Muscle layer of duodenum (tissue), 2 donors: ENCODE measurements at regions not wholly inside any gene's neighbourhood (a gene's known extent, or its start where the extent isn't known, plus 50 kb on each side); places are given as distances from the start of the nearest gene placed in this dataset.
A peak's percentile ranks its signal among the peaks of the same experiment; 100 is the strongest.

ENCODE experiments used
- H3K27ac ChIP-seq: one replicate; pipeline ENCODE4 v1.7.0; 2013; ENCODE audit warnings: mild to moderate bottlenecking, low read length
- H3K27me3 ChIP-seq: one replicate; pipeline ENCODE4 v1.7.0; 2013; ENCODE audit warnings: low read depth, mild to moderate bottlenecking, control low read depth, low read length
- H3K36me3 ChIP-seq, 2 donors: one replicate each; pipeline ENCODE4 v1.7.0; 2013; ENCODE audit warnings: low read length in 2 of 2, control low read depth in 1 of 2, mild to moderate bottlenecking in 1 of 2; ENCODE audit not compliant: insufficient read depth in 2 of 2, control insufficient read depth in 1 of 2
- H3K4me1 ChIP-seq, 2 donors: one replicate each; pipeline ENCODE4 v1.7.0; 2013; ENCODE audit warnings: low read length in 2 of 2, mild to moderate bottlenecking in 2 of 2, control low read depth in 1 of 2, moderate library complexity in 1 of 2; ENCODE audit not compliant: insufficient read depth in 2 of 2, control insufficient read depth in 1 of 2
- H3K4me3 ChIP-seq, 2 donors: one replicate each; pipeline ENCODE4 v1.7.0; 2013; ENCODE audit warnings: low read length in 2 of 2, low read depth in 1 of 2, mild to moderate bottlenecking in 1 of 2
- H3K9me3 ChIP-seq, 2 donors: one replicate each; pipeline ENCODE4 v1.7.0; 2013; ENCODE audit warnings: low read length in 2 of 2, control low read depth in 1 of 2, mild to moderate bottlenecking in 1 of 2; ENCODE audit not compliant: control insufficient read depth in 1 of 2
- donor health status: healthy.

- H3K9me3 ChIP-seq, result no peaks in the 10 kb centered on the region
- H3K27ac ChIP-seq, result no peak overlapping the region
- peaks cover 0 to 41% of the 10 kb centered on the region in 2 donors for H3K4me1 ChIP-seq
- H3K27me3 ChIP-seq, result peaks cover 80% of the 10 kb centered on the region
- peak overlapping the region in 1 of 2 donors; percentile 42 for H3K4me3 ChIP-seq
- H3K36me3 ChIP-seq, result no peaks in the 10 kb centered on the region
Measured at GRCh38 chr1:147080006-147080661, 92.1 kb downstream of the PRKAB2 start.

DNA sequence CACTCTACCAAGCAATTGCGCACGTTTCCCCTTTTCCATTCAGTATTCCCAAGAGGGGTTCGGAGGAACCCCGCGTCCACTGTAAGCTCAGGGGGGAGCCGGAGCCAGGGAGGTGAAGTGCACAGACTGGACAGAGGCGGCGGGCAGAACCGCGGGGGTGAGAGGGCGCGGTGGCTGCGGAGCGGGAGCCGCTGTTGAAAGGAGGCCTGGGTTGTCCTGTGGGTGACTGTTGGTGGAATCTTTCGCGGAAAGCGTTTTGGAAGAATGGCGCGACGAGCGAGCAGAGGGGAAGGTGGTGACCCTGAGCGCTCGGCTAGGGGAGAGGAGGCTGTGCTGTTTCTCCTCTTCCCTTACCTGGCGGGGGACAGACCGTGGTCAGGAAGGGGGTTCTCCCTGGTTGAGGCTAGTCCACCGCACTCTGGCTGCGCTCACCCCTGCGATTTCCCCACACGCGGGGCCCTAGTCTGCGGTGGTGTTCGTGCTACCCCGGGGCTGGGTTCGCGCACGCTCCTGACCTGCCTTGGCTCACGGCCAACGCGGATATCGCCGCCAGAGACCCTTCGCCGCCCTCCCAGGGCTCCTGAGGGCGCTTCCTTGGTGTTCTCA is 92.8 kb downstream of the PRKAB2 start:
- no peaks in the 10 kb centered on the region for H3K9me3 ChIP-seq
- no peak overlapping the region for H3K27ac ChIP-seq
- H3K27me3 ChIP-seq, result peaks cover 76% of the 10 kb centered on the region
- H3K4me1 ChIP-seq, result peaks cover 0 to 41% of the 10 kb centered on the region in 2 donors
- no peaks in the 10 kb centered on the region for H3K36me3 ChIP-seq
- peak overlapping the region in 1 of 2 donors; percentile 42 for H3K4me3 ChIP-seq

- Histone ChIP-seq H3K27me3 (peaks cover 78% of the 10 kb centered on the region), H3K4me1 (peaks cover 0 to 35% of the 10 kb centered on the region in 2 donors), H3K36me3 (no peaks in the 10 kb centered on the region), H3K4me3 (no peak overlapping the region), H3K9me3 (no peaks in the 10 kb centered on the region), H3K27ac (no peak overlapping the region)
Measured at GRCh38 chr1:147078606-147079399, 93.5 kb downstream of the PRKAB2 start.

DNA sequence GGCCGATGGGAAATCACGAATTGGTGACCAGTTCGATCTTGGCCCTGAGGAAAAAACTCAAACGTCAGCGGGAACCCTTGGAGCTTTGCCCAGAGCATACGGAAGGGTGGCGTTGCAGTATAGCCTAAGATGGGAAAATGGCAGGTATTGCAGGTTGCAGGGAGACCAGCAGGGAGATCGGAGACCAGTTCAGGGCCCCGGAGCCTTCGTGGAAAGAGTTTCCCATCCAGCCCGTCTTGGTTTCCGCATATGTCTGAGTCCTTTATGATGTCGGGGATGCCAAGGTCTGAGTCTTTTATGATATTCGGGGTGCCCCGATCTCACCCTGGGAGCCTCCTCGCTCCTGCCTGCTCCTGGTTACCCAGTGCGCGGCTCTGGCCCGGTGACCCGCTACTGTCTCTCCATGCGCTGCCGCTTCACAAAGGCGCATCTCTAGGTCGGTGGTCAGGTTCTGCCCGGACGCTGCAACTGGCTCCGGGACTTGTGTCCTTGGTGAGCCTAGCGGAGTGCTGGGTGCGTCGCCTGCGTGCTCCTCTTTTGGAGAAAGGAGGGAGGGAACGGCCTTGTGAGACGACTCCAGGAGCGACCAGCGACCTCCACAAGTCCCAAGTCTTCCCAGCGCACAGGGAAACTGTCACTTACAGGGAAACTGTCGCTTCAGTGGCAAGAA is 94.2 kb downstream of the PRKAB2 start:
- Histone ChIP-seq H3K4me3 (no peak overlapping the region), H3K9me3 (no peaks in the 10 kb centered on the region), H3K36me3 (no peaks in the 10 kb centered on the region), H3K27me3 (peaks cover 78% of the 10 kb centered on the region), H3K27ac (no peak overlapping the region), H3K4me1 (peaks cover 0 to 34% of the 10 kb centered on the region in 2 donors)

- no peak overlapping the region for H3K4me3 ChIP-seq
- no peaks in the 10 kb centered on the region for H3K36me3 ChIP-seq
- H3K4me1 ChIP-seq, result peaks cover 0 to 35% of the 10 kb centered on the region in 2 donors
- no peaks in the 10 kb centered on the region for H3K9me3 ChIP-seq
- no peak overlapping the region for H3K27ac ChIP-seq
- H3K27me3 ChIP-seq, result peaks cover 81% of the 10 kb centered on the region
Measured at GRCh38 chr1:147077523-147077922, 94.7 kb downstream of the PRKAB2 start.

DNA sequence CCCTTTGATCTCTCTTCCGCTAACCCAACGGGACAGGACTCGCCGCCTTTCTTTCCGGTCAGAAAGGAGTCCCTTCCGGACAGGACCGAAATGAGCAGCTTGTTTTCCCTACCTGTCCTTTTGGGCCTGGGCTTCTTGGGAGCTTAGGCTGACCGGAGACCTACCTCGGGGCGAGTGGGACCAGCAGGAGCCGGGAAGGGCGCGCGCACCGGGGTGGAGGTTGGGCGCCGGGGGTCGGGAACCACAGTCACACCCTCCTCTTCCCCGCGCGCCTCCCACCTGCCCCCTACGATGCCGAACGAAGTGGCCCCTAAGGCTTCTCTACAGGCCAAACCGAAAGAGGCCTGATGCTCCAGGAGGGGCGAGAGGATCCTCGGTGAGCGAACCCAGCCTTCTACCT is 95.2 kb downstream of the PRKAB2 start:
- Histone ChIP-seq H3K27ac (no peak overlapping the region), H3K4me3 (no peak overlapping the region), H3K9me3 (no peaks in the 10 kb centered on the region), H3K27me3 (peaks cover 85% of the 10 kb centered on the region), H3K36me3 (no peaks in the 10 kb centered on the region), H3K4me1 (peaks cover 0 to 39% of the 10 kb centered on the region in 2 donors)

GRCh38 chr1:147076442-147076841 is 95.8 kb downstream of the PRKAB2 start:
- H3K27me3 ChIP-seq, result peaks cover 90% of the 10 kb centered on the region

GRCh38 chr1:147072482-147073432 is 99.5 kb downstream of the PRKAB2 start:
- peaks cover 54% of the 10 kb centered on the region for H3K27me3 ChIP-seq
- H3K4me3 ChIP-seq, result peak overlapping the region; percentile 63
- H3K27ac ChIP-seq, result no peak overlapping the region
- peaks cover 0 to 12% of the 10 kb centered on the region in 2 donors for H3K4me1 ChIP-seq
- no peaks in the 10 kb centered on the region for H3K9me3 ChIP-seq
- H3K36me3 ChIP-seq, result no peaks in the 10 kb centered on the region

More at GRCh38 chr1:147076442-147076841, 95.8 kb downstream of the PRKAB2 start:
- H3K36me3 ChIP-seq, result no peaks in the 10 kb centered on the region
- H3K4me1 ChIP-seq, result peaks cover 0 to 39% of the 10 kb centered on the region in 2 donors
- no peak overlapping the region for H3K4me3 ChIP-seq
- H3K9me3 ChIP-seq, result no peaks in the 10 kb centered on the region
- H3K27ac ChIP-seq, result no peak overlapping the region

DNA sequence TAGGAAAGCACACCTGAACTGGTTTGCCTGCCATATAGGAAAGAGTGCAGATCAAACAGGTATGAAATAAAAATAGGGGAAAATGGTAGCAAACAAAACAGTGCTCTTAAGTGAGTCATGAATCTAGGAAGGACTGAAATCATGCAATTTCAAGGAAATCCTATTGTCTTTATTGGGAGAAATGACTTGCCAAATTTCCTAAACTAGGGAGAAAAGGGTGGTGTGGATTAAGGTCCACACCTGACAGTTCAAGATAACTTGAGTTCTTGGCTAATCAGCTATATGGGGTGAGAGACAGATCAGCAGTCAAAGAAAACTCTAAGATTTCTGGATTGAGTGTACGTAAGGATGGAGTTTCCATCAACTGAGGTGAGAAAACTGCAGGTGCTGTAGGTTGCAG is 101.1 kb downstream of the PRKAB2 start:
- H3K27ac ChIP-seq, result no peak overlapping the region
- peaks cover 0 to 5% of the 10 kb centered on the region in 2 donors for H3K4me1 ChIP-seq
- H3K27me3 ChIP-seq, result peaks cover 39% of the 10 kb centered on the region
- no peaks in the 10 kb centered on the region for H3K9me3 ChIP-seq
- H3K4me3 ChIP-seq, result no peak overlapping the region
- H3K36me3 ChIP-seq, result no peaks in the 10 kb centered on the region

- Histone ChIP-seq H3K27me3 (no peaks in the 10 kb centered on the region), H3K4me3 (no peak overlapping the region), H3K9me3 (peaks cover 0 to 6% of the 10 kb centered on the region in 2 donors), H3K36me3 (no peaks in the 10 kb centered on the region), H3K27ac (no peak overlapping the region), H3K4me1 (no peaks in the 10 kb centered on the region)
Measured at GRCh38 chr1:147062956-147063355, 109.3 kb downstream of the PRKAB2 start.
